GM13977 (cell line): ENCODE measurements at regions not wholly inside any gene's neighbourhood (a gene's known extent, or its start where the extent isn't known, plus 50 kb on each side); places are given as distances from the start of the nearest gene placed in this dataset.

Source experiments
- DNase-seq: peaks from one replicate; pipeline ENCODE4 v3.0.0; 2012; ENCODE audit warnings: low spot score
- CTCF ChIP-seq: IDR thresholded peaks from 2 replicates; pipeline ENCODE4 v1.5.1; 2012; ENCODE audit warnings: mild to moderate bottlenecking, control low read depth; ENCODE audit not compliant: insufficient read depth; ENCODE audit errors: extremely low read depth, missing control alignments
- in situ Hi-C: fragments of 300-500 bp; cut with MboI; formaldehyde crosslinking; loops from one replicate; pipeline ENCODE4 v1.12.0; 2022; ENCODE audit warnings: low sequenced_read_pairs, low pct_unique_long_range_greater_than_20kb, mixed read lengths, inconsistent platforms; ENCODE audit not compliant: unreplicated experiment

DNA sequence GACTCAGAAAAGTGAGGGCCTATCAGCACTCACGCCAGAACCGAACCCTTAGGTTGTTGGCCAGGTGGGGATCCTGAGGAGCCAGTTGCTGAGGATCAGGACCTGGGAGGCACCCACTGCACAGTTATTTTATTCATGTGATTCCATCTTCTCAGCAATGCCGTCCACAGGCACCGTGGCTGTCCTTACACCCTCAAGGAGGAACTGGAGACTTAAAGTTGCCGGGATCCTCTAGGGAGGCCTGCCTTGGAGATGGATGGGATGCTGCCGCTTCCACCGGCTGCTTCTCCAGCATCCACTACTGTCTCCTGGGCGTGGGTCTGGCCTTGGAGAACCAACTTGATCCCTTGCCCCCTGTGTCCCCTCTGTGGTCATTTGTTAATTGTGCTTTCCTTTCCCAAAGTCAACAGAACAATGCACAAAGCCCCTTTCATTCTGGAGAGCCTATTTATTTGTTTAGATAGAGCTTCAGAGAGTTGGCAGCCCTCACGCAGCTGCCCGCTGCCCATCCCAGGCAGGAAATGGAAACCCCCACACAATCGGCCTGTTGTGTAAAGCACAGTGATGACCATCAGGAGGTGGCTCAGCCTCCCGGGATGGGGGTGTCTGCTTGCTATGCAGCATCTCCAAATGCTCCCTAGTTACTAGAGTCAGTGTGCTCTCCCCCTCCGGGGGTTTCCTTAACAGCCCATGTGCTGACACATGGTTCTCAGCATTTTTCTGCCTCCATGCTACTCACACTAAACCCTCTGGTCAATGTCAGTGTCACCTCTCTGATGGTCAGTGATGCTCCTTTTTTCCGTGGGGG, 52.9 kb upstream of the IGFBP3 start:
- in situ Hi-C loops = no loop called here
- DNase-seq = no peak
- no peak for TF ChIP-seq CTCF

- in situ Hi-C loops = no loop called here
- TF ChIP-seq CTCF = no peak
- DNase-seq = no peak
Observed at GRCh38 chr7:45972629-45973312, 51.7 kb upstream of the IGFBP3 start.

DNA sequence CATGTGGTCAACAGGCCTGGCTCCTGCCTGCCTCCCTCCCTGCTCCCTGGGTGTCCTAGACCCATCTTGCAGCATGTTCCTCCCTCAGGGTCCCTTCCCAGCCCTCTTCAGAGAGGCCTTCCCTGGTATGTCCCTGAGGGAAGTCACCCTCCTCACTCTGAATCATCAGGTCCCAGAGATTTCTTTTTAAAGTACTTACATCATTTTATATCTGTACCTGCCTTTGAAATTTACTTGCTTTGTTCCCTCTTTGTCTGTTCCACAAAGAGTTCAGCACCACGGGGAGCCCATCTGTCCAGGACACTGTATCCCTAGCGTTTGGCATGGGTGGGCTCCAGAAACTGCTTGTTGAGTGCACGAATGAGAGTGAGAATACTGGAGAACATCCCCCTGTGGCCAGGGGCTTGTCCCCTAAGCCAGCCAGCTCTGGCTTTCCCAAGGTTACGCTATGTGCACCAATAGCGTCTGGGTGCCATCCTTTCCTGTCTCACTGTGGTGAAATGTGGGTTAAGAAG, 50.6 kb upstream of the IGFBP3 start:
- DNase-seq = no peak
- in situ Hi-C loops = no loop called here
- no peak for TF ChIP-seq CTCF

DNA sequence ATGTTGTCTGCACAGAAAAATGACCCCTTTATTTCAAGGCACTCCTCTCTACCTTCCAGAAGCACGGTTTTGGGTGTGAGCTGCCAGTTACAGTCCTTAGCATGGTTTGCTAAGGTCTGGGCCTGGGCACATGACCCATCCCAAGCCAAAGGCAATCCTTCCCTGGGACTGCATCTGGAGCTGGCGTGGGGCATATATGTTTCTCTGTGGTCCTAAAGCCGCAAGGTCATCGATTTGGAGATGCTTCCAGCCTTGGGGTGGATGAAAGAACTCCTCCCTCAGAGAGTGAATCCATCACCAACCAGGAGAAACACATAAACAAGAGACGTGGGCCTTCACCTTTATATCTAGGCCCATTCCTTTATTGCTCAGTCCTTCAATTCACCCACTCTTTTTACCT, 50.1 kb upstream of the IGFBP3 start:
- no peak for DNase-seq
- TF ChIP-seq CTCF = no peak
- in situ Hi-C loops = no loop called here
